Glomerular visceral epithelial cell (primary cell): ENCODE measurements at regions not wholly inside any gene's neighbourhood (a gene's known extent, or its start where the extent isn't known, plus 50 kb on each side); places are given as distances from the start of the nearest gene placed in this dataset.
"Not testable (repeated sequence)": the region's sequence is repeated elsewhere in the genome, so short reads cannot be mapped to it uniquely, and the experiment has no call there.

Experiments used
- DNase-seq: peaks from one replicate; pipeline ENCODE4 v3.0.0-alpha.2; 2016; ENCODE audit errors: extremely low spot score

- no peak for DNase-seq
These were observed 131.1 kb upstream of the G2E3 start for GRCh38 chr14:30427846-30428245.

DNA sequence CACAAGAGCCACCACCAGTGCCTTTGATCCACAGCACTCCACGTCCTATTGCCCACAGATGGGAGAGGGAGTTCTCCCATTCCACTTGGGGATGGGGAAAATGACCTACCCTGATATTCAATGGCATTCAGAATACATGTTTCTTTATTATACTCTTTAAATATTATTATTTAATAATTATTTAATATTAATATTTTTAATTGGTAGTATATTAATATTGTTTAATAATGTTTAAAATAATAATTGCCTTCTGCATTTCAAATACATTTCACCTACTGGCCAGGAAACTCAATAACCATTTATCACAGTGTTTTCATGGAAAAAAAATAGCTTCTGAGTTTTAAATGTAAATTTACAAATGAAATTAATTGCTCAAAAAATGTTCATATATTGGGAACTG, 127.4 kb upstream of the G2E3 start:
- DNase-seq, result no peak

GRCh38 chr14:30440961-30441360, 118.0 kb upstream of the G2E3 start:
- no peak for DNase-seq

DNA sequence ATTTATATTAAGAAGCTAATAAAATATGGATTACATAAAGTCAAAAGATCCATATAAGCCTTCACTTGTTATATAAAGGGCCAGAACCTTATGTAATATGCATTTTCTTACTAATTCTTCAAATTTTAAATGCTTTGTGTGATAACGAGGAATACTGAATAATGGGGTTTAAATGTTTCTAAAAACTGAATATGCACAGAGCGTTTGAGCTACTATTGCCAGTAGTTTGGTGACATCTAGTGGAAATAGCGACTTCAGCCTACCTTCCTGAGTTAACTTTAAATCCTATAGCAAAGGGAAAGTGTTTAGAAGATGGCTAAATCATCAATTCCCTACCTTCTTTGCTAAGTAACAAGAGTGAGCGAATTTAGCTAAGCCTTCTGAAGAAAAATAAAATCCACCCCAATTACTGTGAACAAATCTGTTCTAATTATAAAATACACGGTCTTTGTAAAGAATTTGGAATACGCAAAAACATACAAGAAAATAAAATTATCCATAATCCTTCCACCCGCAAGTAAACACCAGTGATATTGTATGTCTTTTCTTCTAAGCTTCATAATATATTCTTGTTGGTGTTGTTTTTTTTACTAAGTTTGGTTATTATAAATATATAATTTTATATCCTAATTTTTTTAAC, 115.5 kb upstream of the G2E3 start:
- DNase-seq, result peak; percentile 11

GRCh38 chr14:30444451-30444850, 114.5 kb upstream of the G2E3 start:
- no peak for DNase-seq

GRCh38 chr14:30445011-30445793, 113.8 kb upstream of the G2E3 start:
- no peak for DNase-seq

GRCh38 chr14:30445852-30446251, 113.1 kb upstream of the G2E3 start:
- no peak for DNase-seq

DNA sequence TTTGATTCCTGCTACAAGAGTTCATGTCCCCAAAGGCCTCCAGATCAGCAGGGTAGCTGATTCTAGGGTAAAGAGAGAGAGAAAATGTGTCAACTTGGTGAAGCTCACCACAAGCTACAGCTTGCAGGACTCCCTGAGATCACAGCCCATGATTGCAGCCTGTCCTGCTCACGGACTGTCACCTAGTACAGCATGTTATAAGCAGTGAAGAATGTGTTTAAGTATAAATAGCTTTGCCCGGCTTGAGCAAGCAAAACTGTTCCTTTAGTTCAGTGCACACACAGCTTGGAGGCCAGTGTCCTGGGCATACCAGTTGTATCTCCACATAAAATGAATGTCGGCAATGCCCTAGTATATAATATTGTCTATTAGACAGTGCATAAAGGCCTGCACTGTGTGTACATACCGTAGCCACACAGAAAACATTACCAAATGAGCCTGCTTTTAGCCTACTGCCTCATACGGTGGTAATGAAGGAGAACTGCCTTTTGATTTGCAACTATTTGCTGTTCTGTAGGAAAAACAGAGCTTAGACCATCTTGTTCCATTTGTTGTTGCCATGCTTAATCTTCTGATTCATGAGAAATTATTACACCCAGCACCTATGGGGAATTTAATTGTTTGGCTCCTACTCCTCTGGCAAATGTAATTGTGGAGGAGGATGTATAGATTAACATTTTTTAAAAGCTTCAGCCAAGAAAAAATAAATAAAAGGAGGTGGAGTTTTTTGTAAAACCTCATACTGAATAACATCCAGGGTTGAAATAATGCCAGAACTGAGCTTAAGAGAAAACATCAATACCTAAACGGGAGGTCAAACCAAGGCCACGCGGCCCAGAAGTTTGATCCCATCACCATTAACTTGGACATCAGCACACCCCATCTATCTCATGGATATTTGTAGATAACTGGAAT, 108.1 kb upstream of the G2E3 start:
- DNase-seq, result no peak

DNA sequence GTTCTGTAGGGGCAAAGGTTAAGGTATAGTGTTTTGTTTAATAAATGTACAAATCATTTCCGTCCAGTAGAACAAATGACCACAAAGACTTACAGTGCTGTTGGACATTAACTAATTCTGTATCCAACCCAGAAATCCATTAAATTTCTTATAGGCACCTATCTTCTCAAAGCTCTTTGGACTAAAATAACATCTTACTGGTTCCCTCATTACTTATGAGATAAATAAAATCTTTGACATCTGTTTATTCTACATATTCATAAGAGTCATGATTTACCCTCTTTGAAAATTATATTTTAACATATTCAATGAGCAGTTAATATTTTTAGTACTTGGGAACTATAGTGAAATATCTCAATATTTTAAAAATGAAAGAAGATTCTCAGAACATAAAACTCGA, 102.7 kb upstream of the G2E3 start:
- no peak for DNase-seq

DNA sequence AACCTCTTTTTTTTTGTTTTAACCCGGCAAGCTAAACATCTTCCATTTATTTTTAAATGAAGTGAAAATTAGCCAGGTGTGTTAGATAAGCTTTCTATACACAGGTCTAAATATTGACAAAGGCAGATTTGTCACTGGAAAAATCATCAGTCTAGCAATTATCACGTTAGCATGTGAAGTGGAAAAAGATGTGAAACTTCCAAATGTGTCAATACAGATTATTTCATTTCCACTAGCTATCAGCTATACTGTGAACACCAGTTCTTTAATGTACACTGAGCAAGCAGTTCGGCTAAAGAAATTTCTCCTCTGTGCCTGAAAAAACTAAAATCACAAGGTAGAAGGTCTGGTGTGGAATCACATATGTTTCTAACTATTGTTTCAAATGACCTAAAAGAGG, 96.6 kb upstream of the G2E3 start:
- no peak for DNase-seq

- DNase-seq, result no peak
These were observed 94.5 kb upstream of the G2E3 start for GRCh38 chr14:30464481-30464880.

DNA sequence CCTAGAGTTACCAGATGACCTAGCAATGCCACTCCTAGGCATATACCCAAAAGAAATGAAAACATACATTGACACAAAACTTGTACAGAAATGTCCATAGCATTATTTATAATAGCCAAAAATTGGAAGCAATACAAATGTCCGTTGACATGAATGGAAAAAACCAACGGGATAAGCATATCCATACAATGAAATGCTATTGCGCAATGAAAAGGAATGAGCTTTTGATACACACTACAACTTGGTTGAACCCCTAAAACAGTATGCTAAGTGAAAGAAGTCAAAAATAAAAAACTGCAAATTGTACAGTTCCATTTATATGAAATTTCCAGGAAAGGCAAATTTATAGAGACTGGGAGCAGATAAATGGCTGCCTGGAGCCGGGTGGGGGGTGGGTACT, 90.6 kb upstream of the G2E3 start:
- no peak for DNase-seq

DNA sequence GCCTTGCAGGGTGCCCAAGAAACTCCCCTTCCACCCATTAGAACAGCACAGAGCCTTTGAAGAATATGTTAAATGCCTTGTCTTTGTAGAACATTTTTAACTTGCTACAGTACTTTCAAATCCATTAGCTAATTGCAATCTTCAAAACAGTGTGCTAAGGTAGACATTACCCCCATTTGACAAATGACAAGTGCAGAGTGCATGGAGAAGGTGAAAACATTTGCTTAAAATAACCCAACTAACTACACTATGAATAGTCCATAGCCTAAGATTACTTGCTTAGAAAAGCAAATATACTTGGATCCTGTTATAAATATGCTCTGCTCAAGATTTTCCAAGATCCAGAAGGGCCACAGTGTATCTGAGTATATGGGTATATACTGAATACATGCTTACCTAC, 87.0 kb upstream of the G2E3 start:
- DNase-seq, result no peak

GRCh38 chr14:30473846-30474696, 84.9 kb upstream of the G2E3 start:
- not testable (repeated sequence) for DNase-seq

DNA sequence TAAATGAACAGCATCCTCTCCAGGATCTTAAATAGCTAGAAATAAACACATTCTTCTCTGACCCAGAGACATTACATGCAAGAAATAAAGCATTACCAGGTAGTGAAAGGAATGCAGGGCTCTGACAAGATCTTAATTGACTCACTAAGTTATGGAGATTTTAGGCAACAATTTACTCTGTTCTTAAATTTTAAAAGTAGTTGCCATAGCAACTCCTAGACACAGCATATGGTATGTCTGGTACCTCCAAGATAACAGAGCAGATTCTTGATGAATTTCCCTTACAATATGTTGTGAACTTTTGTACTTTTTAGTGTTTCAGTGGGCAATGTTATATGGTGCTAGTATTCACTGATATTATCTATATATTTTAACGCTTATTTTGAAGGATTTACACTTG, 76.7 kb upstream of the G2E3 start:
- DNase-seq, result no peak

DNA sequence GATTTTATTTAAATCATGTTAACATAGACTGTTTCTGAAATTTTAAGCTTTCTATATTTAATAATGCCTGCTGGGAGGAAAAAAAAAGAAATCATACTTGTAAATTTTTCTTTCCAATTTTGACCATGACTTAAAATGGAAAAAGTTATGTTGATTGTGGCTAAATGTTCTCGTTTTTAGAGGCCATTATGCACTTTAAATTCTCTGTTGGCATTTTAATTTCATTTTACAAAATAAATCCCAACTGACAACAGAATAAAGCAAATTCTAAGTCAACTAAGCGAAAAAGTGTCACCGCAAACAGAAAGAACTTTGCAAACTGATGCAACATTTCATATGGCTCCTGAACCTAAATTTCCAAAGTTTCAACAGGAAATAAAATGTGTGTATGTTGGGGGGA, 74.8 kb upstream of the G2E3 start:
- DNase-seq, result no peak

- DNase-seq, result no peak
These were observed 74.0 kb upstream of the G2E3 start for GRCh38 chr14:30484976-30485375.

DNA sequence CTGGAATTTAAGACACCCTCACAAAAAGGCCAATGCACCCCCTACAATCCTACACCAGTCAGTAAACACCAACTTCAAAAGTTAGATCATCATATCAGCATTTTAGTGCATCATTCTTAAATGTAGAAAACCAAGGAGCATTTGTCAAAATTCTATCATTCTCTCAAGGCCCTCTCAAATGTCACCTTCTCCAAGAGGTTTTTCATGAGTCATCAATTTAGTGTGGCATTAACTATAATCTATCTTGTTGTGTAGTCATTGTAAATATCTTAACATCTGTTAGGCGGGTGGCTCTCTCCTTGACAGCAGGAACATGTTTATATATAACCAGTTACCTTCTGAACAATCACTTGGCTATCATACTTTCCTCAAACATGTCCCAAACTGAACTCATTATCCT, 62.1 kb upstream of the G2E3 start:
- no peak for DNase-seq

- no peak for DNase-seq
These were observed 59.6 kb upstream of the G2E3 start for GRCh38 chr14:30499358-30499757.

DNA sequence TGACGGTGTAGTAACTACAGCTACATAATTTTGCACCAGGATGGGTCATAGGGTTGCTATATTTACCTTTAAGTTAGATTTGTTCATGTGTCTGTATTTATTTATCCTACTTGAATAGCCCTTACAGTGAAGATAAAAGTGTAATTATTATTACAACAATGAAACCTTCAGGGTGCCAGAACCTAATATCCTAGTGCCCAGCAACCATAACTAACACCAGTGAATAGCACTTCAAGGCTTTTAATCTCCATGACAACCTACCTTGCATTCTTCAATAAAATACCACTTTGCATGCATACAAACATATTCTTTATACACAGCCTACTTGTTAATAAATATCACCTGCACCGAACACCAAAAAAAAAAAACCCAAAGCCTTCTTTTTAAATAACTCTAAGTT, 58.7 kb upstream of the G2E3 start:
- DNase-seq, result no peak

GRCh38 chr14:30507209-30507608, 51.7 kb upstream of the G2E3 start:
- no peak for DNase-seq
